Left ventricle myocardium inferior (tissue), 1 donor: ENCODE measurements at regions not wholly inside any gene's neighbourhood (a gene's known extent, or its start where the extent isn't known, plus 50 kb on each side); places are given as distances from the start of the nearest gene placed in this dataset.

Experiments used
- DNase-seq: peaks from one replicate; pipeline ENCODE4 v3.0.0-alpha.2; 2020
- H3K27ac ChIP-seq: fragments of 200-600 bp; replicated peaks from 2 replicates; pipeline ENCODE4 v1.8.0; 2021
- H3K27me3 ChIP-seq: fragments of 200-600 bp; 2 replicates; pipeline ENCODE4 v1.8.0; 2021; ENCODE audit warnings: low read depth
- H3K36me3 ChIP-seq: fragments of 200-600 bp; 2 replicates; pipeline ENCODE4 v1.8.0; 2021
- H3K4me1 ChIP-seq: fragments of 200-600 bp; 2 replicates; pipeline ENCODE4 v1.8.0; 2021
- H3K4me3 ChIP-seq: fragments of 200-600 bp; 2 replicates; pipeline ENCODE4 v1.8.0; 2021; ENCODE audit warnings: mild to moderate bottlenecking, moderate library complexity
- H3K9me3 ChIP-seq: fragments of 200-600 bp; replicated peaks from 2 replicates; pipeline ENCODE4 v1.8.0; 2021
- intact Hi-C: fragments of 100-400 bp; cut with micrococcal nuclease; formaldehyde crosslinking; loops from one replicate; pipeline ENCODE4 v1.11.0; 2022
- TF ChIP-seq, protein P1 (sequence below): fragments of 200-600 bp; IDR thresholded peaks from 2 replicates; pipeline ENCODE4 v1.8.0; 2021; ENCODE audit warnings: antibody characterized with exemption, mild to moderate bottlenecking, borderline replicate concordance
- donor health status: DM: no; HTN: yes; CAD: no; lungs with severe emphysema.

DNA sequence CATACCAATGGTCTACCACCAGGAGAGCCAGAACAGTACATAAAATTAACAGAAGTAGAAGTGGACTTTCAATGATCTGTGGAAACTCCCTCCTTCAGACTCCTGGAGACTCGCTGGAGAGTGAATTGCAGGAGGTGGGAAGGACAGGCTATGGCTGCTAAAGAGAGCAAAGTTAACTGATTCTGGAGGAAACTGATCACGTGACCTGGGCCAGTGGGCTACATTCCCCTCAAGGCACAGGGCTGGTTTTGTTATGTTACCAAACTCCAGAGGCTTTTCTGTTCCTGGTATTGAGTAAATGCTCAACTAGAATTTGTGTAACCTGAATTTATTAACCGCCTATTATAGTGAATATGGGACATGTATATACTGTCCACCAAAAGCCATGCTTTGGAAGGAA is 372.6 kb downstream of the MTRR start:
- Histone ChIP-seq H3K4me1 (no peaks in the 10 kb centered on the region), H3K36me3 (no peaks in the 10 kb centered on the region), H3K4me3 (no peak overlapping the region), H3K27me3 (no peaks in the 10 kb centered on the region), H3K9me3 (peaks cover 7% of the 10 kb centered on the region), H3K27ac (no peak overlapping the region)
- DNase-seq = no peak
- TF ChIP-seq, protein P1, sequence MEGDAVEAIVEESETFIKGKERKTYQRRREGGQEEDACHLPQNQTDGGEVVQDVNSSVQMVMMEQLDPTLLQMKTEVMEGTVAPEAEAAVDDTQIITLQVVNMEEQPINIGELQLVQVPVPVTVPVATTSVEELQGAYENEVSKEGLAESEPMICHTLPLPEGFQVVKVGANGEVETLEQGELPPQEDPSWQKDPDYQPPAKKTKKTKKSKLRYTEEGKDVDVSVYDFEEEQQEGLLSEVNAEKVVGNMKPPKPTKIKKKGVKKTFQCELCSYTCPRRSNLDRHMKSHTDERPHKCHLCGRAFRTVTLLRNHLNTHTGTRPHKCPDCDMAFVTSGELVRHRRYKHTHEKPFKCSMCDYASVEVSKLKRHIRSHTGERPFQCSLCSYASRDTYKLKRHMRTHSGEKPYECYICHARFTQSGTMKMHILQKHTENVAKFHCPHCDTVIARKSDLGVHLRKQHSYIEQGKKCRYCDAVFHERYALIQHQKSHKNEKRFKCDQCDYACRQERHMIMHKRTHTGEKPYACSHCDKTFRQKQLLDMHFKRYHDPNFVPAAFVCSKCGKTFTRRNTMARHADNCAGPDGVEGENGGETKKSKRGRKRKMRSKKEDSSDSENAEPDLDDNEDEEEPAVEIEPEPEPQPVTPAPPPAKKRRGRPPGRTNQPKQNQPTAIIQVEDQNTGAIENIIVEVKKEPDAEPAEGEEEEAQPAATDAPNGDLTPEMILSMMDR = no peak
- intact Hi-C loops = no loop called here

DNA sequence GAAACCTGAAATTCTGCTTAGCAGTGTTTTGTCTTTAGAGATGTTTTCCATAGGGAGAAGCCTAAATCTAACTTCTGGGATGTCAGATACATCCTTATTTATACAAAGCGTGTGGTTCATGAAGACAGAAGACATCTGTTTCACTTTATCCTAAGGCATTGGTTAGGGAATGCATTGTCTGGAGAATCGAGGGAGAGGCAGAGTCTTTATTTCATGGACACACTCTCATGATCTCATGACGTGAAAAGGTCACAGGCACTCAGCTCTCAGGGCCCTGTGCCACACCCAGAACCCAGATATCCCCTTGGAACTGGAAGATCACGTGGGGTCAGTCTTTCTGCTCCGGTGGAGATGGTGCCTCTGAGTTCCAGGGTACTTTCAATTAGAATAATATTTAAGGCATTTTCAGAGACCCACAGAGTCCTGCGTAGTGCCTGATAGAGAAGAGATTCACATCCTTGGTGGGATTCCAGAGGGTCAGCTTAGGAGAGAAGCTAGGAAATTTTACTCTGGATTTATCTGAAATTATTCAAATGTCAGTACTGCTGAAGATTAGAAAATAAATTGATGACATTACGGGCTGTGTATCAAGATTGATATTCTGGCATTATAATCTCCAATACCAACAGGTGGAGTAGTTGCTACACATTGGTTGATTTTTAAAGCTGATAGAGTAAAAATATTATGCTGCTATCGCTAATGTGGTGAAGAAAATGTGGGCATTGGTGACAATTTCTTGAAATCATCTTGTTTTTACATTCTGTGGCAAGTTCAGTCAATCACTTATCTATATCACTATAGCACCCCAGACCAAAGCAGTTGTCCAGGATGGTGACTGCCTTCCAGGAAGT is 378.3 kb downstream of the MTRR start:
- H3K27ac ChIP-seq = no peak overlapping the region
- DNase-seq = no peak
- no peaks in the 10 kb centered on the region for H3K27me3 ChIP-seq
- H3K4me1 ChIP-seq = no peaks in the 10 kb centered on the region
- TF ChIP-seq, protein P1 = no peak
- no peak overlapping the region for H3K4me3 ChIP-seq
- H3K36me3 ChIP-seq = no peaks in the 10 kb centered on the region
- peaks cover 7% of the 10 kb centered on the region for H3K9me3 ChIP-seq
- intact Hi-C loops = no loop called here

DNA sequence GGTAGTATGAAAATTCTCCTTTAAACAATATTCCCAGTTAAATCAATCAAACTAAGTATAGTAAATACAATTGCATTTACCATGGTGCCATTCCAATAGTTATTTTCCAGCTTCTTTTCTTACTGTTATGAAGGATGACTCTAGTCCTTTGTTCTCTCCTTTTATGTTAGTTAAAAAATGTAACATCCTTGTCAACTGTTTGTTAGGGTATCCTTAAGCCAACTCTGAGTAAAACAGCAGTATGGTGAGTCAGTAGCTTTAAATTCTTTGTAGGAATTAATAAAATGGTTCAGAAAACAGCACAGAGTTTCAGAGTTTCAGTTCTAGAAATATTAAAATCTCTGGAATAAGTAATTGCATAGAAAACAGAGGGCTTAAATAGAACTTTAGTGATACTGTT is 384.4 kb downstream of the MTRR start:
- no peaks in the 10 kb centered on the region for H3K27me3 ChIP-seq
- H3K27ac ChIP-seq = no peak overlapping the region
- intact Hi-C loops = no loop called here
- H3K4me3 ChIP-seq = no peak overlapping the region
- TF ChIP-seq, protein P1 = no peak
- no peaks in the 10 kb centered on the region for H3K4me1 ChIP-seq
- no peaks in the 10 kb centered on the region for H3K36me3 ChIP-seq
- no peaks in the 10 kb centered on the region for H3K9me3 ChIP-seq
- no peak for DNase-seq

GRCh38 chr5:8254674-8255073 is 385.7 kb downstream of the MTRR start:
- intact Hi-C loops = no loop called here
- no peaks in the 10 kb centered on the region for H3K36me3 ChIP-seq
- H3K9me3 ChIP-seq = no peaks in the 10 kb centered on the region
- H3K4me1 ChIP-seq = no peaks in the 10 kb centered on the region
- H3K4me3 ChIP-seq = no peak overlapping the region
- TF ChIP-seq, protein P1 = no peak
- DNase-seq = no peak
- H3K27ac ChIP-seq = no peak overlapping the region
- H3K27me3 ChIP-seq = no peaks in the 10 kb centered on the region

- no peaks in the 10 kb centered on the region for H3K36me3 ChIP-seq
- TF ChIP-seq, protein P1 = no peak
- H3K27me3 ChIP-seq = no peaks in the 10 kb centered on the region
- no peak overlapping the region for H3K27ac ChIP-seq
- H3K9me3 ChIP-seq = no peaks in the 10 kb centered on the region
- H3K4me1 ChIP-seq = no peaks in the 10 kb centered on the region
- no peak overlapping the region for H3K4me3 ChIP-seq
- no peak for DNase-seq
- intact Hi-C loops = no loop called here
Measured at GRCh38 chr5:8258801-8259200, 389.9 kb downstream of the MTRR start.
